ENCODE measurements at regions not wholly inside any gene's neighbourhood (a gene's known extent, or its start where the extent isn't known, plus 50 kb on each side); places are given as distances from the start of the nearest gene placed in this dataset.
"Not testable (repeated sequence)": the region's sequence is repeated elsewhere in the genome, so short reads cannot be mapped to it uniquely, and the experiment has no call there.

- no peak for DNase-seq
Measured at GRCh38 chr6:155795173-155795796, 339.6 kb upstream of the NOX3 start.

GRCh38 chr6:155791891-155792290, 336.3 kb upstream of the NOX3 start:
- no peak for DNase-seq

- DNase-seq = no peak
Measured at GRCh38 chr6:155791186-155791585, 335.5 kb upstream of the NOX3 start.

- DNase-seq = no peak
Measured at GRCh38 chr6:155787168-155787567, 331.5 kb upstream of the NOX3 start.

GRCh38 chr6:155786528-155786927, 330.9 kb upstream of the NOX3 start:
- no peak for DNase-seq

- no peak for DNase-seq
Measured at GRCh38 chr6:155782739-155783459, 327.3 kb upstream of the NOX3 start.

- no peak for DNase-seq
Measured at GRCh38 chr6:155782320-155782731, 326.7 kb upstream of the NOX3 start.

- no peak for DNase-seq
Measured at GRCh38 chr6:155779456-155779855, 323.8 kb upstream of the NOX3 start.

- DNase-seq = no peak
Measured at GRCh38 chr6:155778336-155778735, 322.7 kb upstream of the NOX3 start.

GRCh38 chr6:155771822-155772221, 316.2 kb upstream of the NOX3 start:
- no peak for DNase-seq

GRCh38 chr6:155770856-155771255, 315.2 kb upstream of the NOX3 start:
- DNase-seq = no peak

GRCh38 chr6:155770313-155770712, 314.7 kb upstream of the NOX3 start:
- DNase-seq = no peak

- no peak for DNase-seq
Measured at GRCh38 chr6:155765275-155766194, 309.9 kb upstream of the NOX3 start.

GRCh38 chr6:155762649-155763048, 307.0 kb upstream of the NOX3 start:
- no peak for DNase-seq

GRCh38 chr6:155755452-155755851, 299.8 kb upstream of the NOX3 start:
- DNase-seq = no peak

- DNase-seq = not testable (repeated sequence)
Measured at GRCh38 chr6:155748778-155749177, 293.1 kb upstream of the NOX3 start.

- DNase-seq = no peak
Measured at GRCh38 chr6:155747491-155747890, 291.9 kb upstream of the NOX3 start.

GRCh38 chr6:155740781-155741399, 285.3 kb upstream of the NOX3 start:
- DNase-seq = no peak

- DNase-seq = no peak
Measured at GRCh38 chr6:155738602-155739105, 283.0 kb upstream of the NOX3 start.

- DNase-seq = no peak
Measured at GRCh38 chr6:155717374-155717773, 261.7 kb upstream of the NOX3 start.

- no peak for DNase-seq
Measured at GRCh38 chr6:155710704-155711103, 255.1 kb upstream of the NOX3 start.

GRCh38 chr6:155709262-155709661, 253.6 kb upstream of the NOX3 start:
- no peak for DNase-seq

- DNase-seq = no peak
Measured at GRCh38 chr6:155708100-155708499, 252.5 kb upstream of the NOX3 start.
